ENCODE measurements at regions not wholly inside any gene's neighbourhood (a gene's known extent, or its start where the extent isn't known, plus 50 kb on each side); places are given as distances from the start of the nearest gene placed in this dataset.

- DNase-seq (ENCODE audit: low spot score): no peak
- WGBS: 92% methylated on average over 2 of the region's 2 CpGs
These were observed 204.9 kb downstream of the DAD1 start for GRCh38 chr14:22384167-22384549.

GRCh38 chr14:22383515-22384166 lies 205.4 kb downstream of the DAD1 start:
- Histone ChIP-seq H3K27me3 (ENCODE audit: control insufficient read depth in 4 of 4, insufficient read depth in 4 of 4, low read length in 3 of 4) (peaks cover 0 to 5% (median 0%) of the 10 kb centered on the region in 4 donors), H3K36me3 (ENCODE audit: control insufficient read depth in 4 of 4, insufficient read depth in 3 of 4, low read depth in 1 of 4, low read length in 3 of 4) (no peaks in the 10 kb centered on the region), H3K9ac (ENCODE audit: low read depth in 1 of 2, low read length in 2 of 2) (no peak overlapping the region), H3K4me1 (ENCODE audit: control insufficient read depth in 4 of 4, insufficient read depth in 4 of 4, low read length in 3 of 4) (peaks cover 0 to 3% (median 0%) of the 10 kb centered on the region in 4 donors), H3K27ac (ENCODE audit: low read depth in 1 of 2, low read length in 2 of 2) (no peak overlapping the region), H3K9me3 (ENCODE audit: control insufficient read depth in 4 of 4, low read length in 3 of 4) (no peaks in the 10 kb centered on the region), H3K4me3 (ENCODE audit: low read depth in 1 of 3, low read length in 3 of 3) (no peak overlapping the region)
- DNase-seq (ENCODE audit: low spot score): no peak
- TF ChIP-seq EGR1 (IDR thresholded peaks at IDR 0.05; ENCODE audit: low read depth in 2 of 2) (no peak), ZBTB33 (IDR thresholded peaks at IDR 0.05) (no peak), JUND (IDR thresholded peaks at IDR 0.05) (no peak), SP1 (IDR thresholded peaks at IDR 0.05) (no peak)
- 68% methylated on average over 8 of the region's 8 CpGs for WGBS

More at GRCh38 chr14:22384167-22384549, 204.9 kb downstream of the DAD1 start:
- Histone ChIP-seq H3K9me3 (ENCODE audit: control insufficient read depth in 4 of 4, low read length in 3 of 4) (no peaks in the 10 kb centered on the region), H3K27me3 (ENCODE audit: control insufficient read depth in 4 of 4, insufficient read depth in 4 of 4, low read length in 3 of 4) (peaks cover 0 to 5% (median 2%) of the 10 kb centered on the region in 4 donors), H3K9ac (ENCODE audit: low read depth in 1 of 2, low read length in 2 of 2) (no peak overlapping the region), H3K36me3 (ENCODE audit: control insufficient read depth in 4 of 4, insufficient read depth in 3 of 4, low read depth in 1 of 4, low read length in 3 of 4) (no peaks in the 10 kb centered on the region), H3K27ac (ENCODE audit: low read depth in 1 of 2, low read length in 2 of 2) (no peak overlapping the region), H3K4me3 (ENCODE audit: low read depth in 1 of 3, low read length in 3 of 3) (no peak overlapping the region), H3K4me1 (ENCODE audit: control insufficient read depth in 4 of 4, insufficient read depth in 4 of 4, low read length in 3 of 4) (peaks cover 0 to 3% (median 0%) of the 10 kb centered on the region in 4 donors)
- TF ChIP-seq ZBTB33 (IDR thresholded peaks at IDR 0.05) (no peak), FOXA2 (IDR thresholded peaks at IDR 0.05) (no peak), JUND (IDR thresholded peaks at IDR 0.05) (no peak), EGR1 (IDR thresholded peaks at IDR 0.05; ENCODE audit: low read depth in 2 of 2) (no peak), HNF4A (conservative IDR thresholded peaks at IDR 0.05) (no peak), YY1 (IDR thresholded peaks at IDR 0.05) (no peak), RXRA (IDR thresholded peaks at IDR 0.05) (no peak), GABPA (IDR thresholded peaks at IDR 0.05 in 1 of 2, conservative IDR thresholded peaks at IDR 0.05 in 1 of 2) (no peak), MAX (IDR thresholded peaks at IDR 0.05) (no peak), CTCF (IDR thresholded peaks at IDR 0.05; ENCODE audit: low read depth, low read length, missing input control) (no peak), RAD21 (IDR thresholded peaks at IDR 0.05) (no peak), ATF3 (IDR thresholded peaks at IDR 0.05) (no peak)

Measured in liver (tissue), 8 donors.